ENCODE measurements at regions not wholly inside any gene's neighbourhood (a gene's known extent, or its start where the extent isn't known, plus 50 kb on each side); places are given as distances from the start of the nearest gene placed in this dataset.

DNA sequence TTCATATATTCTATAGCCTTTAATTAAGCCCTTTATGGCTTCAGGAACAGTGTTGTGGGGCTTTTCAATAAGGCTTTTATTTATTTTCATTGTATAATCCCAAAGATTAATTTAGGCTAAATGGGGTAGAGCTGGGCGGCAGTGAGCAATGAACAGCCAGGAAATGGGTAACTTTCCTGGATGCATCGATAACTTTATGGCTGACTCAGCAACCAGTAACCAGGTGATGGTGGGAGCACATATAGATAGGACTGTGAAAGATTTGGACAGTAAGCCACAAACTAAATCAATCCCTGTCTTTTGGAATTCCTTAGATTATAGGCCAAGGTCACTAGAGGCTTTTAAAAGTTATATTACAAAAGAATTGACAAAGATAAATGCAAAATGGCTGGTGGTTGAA, 1260.6 kb upstream of the CELF4 start:
- intact Hi-C loops (cut with micrococcal nuclease; ENCODE audit: unreplicated experiment) (no loop called here), in situ Hi-C loops (cut with MboI) (no loop called here)
- Histone ChIP-seq H3K36me3 (ENCODE audit: control insufficient read depth in 2 of 2, insufficient read depth in 2 of 2, low read length in 1 of 2) (no peaks in the 10 kb centered on the region), H3K27ac (ENCODE audit: control insufficient read depth, insufficient read depth) (no peak overlapping the region), H3K4me1 (ENCODE audit: control insufficient read depth, insufficient read depth, low read length) (no peaks in the 10 kb centered on the region), H3K9me3 (replicated peaks; ENCODE audit: control insufficient read depth, insufficient read depth, low read length) (no peaks in the 10 kb centered on the region), H3K4me2 (ENCODE audit: control insufficient read depth, insufficient read depth) (no peak overlapping the region), H4K20me1 (ENCODE audit: control insufficient read depth, insufficient read depth) (no peaks in the 10 kb centered on the region), H3K27me3 (replicated peaks in 1 of 2; ENCODE audit: control insufficient read depth in 2 of 2, insufficient read depth in 2 of 2, low read length in 1 of 2) (no peaks in the 10 kb centered on the region), H3K4me3 (no peak overlapping the region), H2AFZ (ENCODE audit: control insufficient read depth, low read depth, low read length) (no peak overlapping the region), H3K9ac (ENCODE audit: control insufficient read depth, insufficient read depth, low read length) (no peak overlapping the region), H3K79me2 (ENCODE audit: control insufficient read depth, insufficient read depth, low read length) (no peaks in the 10 kb centered on the region)
- 26% methylated on average over 2 of the region's 2 CpGs for WGBS (ENCODE audit: insufficient coverage, insufficient replicate concordance, low lambda C conversion rate, missing lambda C conversion rate)
- ChIA-PET RAD21 (ENCODE audit: unreplicated experiment) (no interaction called here), POLR2A (no interaction called here), SMC1A (ENCODE audit: uncharacterized antibody, unreplicated experiment) (no interaction called here), CTCF (no interaction called here)
- DNase-seq (ENCODE audit: low read depth, low spot score) (no peak), ATAC-seq (no peak), FAIRE-seq (no peak)
- TF ChIP-seq WRNIP1 (IDR thresholded peaks at IDR 0.05; ENCODE audit: borderline replicate concordance, low read depth, low read length) (no peak), TAF1 (IDR thresholded peaks at IDR 0.05; ENCODE audit: borderline replicate concordance, low read depth, low read length) (no peak), STAT3 (IDR thresholded peaks at IDR 0.05; ENCODE audit: low read depth, low read length) (no peak), ZNF24 (IDR thresholded peaks at IDR 0.05) (no peak), EGR1 (IDR thresholded peaks at IDR 0.05; ENCODE audit: borderline replicate concordance in 1 of 2, low read depth in 2 of 2, low read length in 2 of 2) (no peak), POLR2AphosphoS2 (IDR thresholded peaks at IDR 0.05; ENCODE audit: low read depth, low read length) (no peak), SP1 (IDR thresholded peaks at IDR 0.05; ENCODE audit: low read depth, low read length) (no peak), CHD2 (IDR thresholded peaks at IDR 0.05; ENCODE audit: borderline replicate concordance, low read depth, low read length) (no peak), BCL11A (IDR thresholded peaks at IDR 0.05; ENCODE audit: low read depth, low read length) (no peak), NRF1 (conservative IDR thresholded peaks at IDR 0.05; ENCODE audit: low read depth, low read length) (no peak)
- TF ChIP-seq, protein P1, sequence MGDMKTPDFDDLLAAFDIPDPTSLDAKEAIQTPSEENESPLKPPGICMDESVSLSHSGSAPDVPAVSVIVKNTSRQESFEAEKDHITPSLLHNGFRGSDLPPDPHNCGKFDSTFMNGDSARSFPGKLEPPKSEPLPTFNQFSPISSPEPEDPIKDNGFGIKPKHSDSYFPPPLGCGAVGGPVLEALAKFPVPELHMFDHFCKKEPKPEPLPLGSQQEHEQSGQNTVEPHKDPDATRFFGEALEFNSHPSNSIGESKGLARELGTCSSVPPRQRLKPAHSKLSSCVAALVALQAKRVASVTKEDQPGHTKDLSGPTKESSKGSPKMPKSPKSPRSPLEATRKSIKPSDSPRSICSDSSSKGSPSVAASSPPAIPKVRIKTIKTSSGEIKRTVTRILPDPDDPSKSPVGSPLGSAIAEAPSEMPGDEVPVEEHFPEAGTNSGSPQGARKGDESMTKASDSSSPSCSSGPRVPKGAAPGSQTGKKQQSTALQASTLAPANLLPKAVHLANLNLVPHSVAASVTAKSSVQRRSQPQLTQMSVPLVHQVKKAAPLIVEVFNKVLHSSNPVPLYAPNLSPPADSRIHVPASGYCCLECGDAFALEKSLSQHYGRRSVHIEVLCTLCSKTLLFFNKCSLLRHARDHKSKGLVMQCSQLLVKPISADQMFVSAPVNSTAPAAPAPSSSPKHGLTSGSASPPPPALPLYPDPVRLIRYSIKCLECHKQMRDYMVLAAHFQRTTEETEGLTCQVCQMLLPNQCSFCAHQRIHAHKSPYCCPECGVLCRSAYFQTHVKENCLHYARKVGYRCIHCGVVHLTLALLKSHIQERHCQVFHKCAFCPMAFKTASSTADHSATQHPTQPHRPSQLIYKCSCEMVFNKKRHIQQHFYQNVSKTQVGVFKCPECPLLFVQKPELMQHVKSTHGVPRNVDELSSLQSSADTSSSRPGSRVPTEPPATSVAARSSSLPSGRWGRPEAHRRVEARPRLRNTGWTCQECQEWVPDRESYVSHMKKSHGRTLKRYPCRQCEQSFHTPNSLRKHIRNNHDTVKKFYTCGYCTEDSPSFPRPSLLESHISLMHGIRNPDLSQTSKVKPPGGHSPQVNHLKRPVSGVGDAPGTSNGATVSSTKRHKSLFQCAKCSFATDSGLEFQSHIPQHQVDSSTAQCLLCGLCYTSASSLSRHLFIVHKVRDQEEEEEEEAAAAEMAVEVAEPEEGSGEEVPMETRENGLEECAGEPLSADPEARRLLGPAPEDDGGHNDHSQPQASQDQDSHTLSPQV (IDR thresholded peaks at IDR 0.05), result no peak
- TF ChIP-seq, protein P2, sequence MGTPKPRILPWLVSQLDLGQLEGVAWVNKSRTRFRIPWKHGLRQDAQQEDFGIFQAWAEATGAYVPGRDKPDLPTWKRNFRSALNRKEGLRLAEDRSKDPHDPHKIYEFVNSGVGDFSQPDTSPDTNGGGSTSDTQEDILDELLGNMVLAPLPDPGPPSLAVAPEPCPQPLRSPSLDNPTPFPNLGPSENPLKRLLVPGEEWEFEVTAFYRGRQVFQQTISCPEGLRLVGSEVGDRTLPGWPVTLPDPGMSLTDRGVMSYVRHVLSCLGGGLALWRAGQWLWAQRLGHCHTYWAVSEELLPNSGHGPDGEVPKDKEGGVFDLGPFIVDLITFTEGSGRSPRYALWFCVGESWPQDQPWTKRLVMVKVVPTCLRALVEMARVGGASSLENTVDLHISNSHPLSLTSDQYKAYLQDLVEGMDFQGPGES (IDR thresholded peaks at IDR 0.05), result no peak
- no TSS peak for BruUV-seq (replicated peaks)

Measured in GM12878 (cell line).